ENCODE measurements at regions not wholly inside any gene's neighbourhood (a gene's known extent, or its start where the extent isn't known, plus 50 kb on each side); places are given as distances from the start of the nearest gene placed in this dataset.
"Not testable (repeated sequence)": the region's sequence is repeated elsewhere in the genome, so short reads cannot be mapped to it uniquely, and the experiment has no call there.

DNA sequence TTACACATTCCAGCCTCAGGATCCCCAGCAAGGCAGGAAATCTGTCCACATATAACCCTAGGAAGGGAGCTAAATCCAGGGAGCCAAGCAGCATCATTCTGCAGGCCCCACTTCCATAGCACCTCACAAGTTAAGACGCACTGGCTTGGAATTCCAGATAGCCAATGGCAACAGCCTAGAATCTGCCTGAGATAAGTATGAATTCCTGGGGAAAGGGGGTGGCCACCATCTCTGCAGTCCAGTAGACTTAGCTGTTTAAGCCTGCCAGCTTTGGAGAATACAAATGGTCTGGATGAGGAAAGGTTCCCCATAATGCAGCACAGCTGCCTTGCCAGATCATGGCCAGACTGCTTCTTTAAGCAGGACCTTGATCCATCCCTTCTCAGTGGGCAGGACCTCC, 179.4 kb upstream of the PRSS1 start:
- TF ChIP-seq, protein P1, sequence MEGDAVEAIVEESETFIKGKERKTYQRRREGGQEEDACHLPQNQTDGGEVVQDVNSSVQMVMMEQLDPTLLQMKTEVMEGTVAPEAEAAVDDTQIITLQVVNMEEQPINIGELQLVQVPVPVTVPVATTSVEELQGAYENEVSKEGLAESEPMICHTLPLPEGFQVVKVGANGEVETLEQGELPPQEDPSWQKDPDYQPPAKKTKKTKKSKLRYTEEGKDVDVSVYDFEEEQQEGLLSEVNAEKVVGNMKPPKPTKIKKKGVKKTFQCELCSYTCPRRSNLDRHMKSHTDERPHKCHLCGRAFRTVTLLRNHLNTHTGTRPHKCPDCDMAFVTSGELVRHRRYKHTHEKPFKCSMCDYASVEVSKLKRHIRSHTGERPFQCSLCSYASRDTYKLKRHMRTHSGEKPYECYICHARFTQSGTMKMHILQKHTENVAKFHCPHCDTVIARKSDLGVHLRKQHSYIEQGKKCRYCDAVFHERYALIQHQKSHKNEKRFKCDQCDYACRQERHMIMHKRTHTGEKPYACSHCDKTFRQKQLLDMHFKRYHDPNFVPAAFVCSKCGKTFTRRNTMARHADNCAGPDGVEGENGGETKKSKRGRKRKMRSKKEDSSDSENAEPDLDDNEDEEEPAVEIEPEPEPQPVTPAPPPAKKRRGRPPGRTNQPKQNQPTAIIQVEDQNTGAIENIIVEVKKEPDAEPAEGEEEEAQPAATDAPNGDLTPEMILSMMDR (IDR thresholded peaks at IDR 0.05): no peak
- Histone ChIP-seq H3K4me1 (no peaks in the 10 kb centered on the region), H3K9ac (ENCODE audit: low read depth in 2 of 2, low read length in 2 of 2) (no peak overlapping the region), H3K27me3 (no peaks in the 10 kb centered on the region), H3K36me3 (no peaks in the 10 kb centered on the region), H3K4me3 (no peak overlapping the region), H3K9me3 (no peaks in the 10 kb centered on the region), H3K27ac (no peak overlapping the region)
- DNase-seq: no peak
- intact Hi-C loops (cut with DNase I): no loop called here

DNA sequence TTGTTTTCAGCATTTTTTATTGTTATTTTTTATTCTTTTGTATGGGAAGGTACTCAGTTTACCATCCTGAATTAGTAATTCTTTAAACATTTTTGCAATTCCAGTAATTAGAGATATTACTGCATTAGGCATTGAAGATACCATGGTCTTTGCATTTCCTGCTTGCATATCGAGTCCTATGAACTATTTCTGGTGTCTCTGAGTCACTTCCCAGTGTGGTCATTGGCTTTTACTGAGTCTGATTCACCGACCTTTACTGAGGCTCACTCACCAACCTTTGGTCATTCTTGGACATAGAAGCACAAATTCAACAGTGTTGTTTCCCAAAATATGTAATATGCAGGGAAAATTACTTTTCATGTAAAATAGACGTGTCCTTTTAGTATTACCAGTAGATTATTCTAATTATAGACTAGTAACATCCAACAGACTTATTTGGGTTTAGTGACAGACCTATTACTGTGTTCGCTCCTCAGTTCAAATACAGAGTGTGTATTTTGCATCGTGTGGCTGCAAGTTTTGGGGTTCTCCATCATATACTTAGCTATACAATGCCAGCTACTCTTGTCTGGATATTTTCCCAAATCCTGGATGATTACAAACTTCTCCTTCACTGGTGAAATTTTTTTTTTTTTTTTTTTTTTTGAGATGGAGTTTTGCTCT, 180.7 kb upstream of the PRSS1 start:
- Histone ChIP-seq H3K27me3 (no peaks in the 10 kb centered on the region), H3K36me3 (no peaks in the 10 kb centered on the region), H3K27ac (no peak overlapping the region), H3K9ac (ENCODE audit: low read depth in 2 of 2, low read length in 2 of 2) (no peak overlapping the region), H3K9me3 (no peaks in the 10 kb centered on the region), H3K4me1 (no peaks in the 10 kb centered on the region), H3K4me3 (no peak overlapping the region)
- no peak for DNase-seq
- intact Hi-C loops (cut with DNase I): no loop called here
- TF ChIP-seq, protein P1 (IDR thresholded peaks at IDR 0.05): no peak

DNA sequence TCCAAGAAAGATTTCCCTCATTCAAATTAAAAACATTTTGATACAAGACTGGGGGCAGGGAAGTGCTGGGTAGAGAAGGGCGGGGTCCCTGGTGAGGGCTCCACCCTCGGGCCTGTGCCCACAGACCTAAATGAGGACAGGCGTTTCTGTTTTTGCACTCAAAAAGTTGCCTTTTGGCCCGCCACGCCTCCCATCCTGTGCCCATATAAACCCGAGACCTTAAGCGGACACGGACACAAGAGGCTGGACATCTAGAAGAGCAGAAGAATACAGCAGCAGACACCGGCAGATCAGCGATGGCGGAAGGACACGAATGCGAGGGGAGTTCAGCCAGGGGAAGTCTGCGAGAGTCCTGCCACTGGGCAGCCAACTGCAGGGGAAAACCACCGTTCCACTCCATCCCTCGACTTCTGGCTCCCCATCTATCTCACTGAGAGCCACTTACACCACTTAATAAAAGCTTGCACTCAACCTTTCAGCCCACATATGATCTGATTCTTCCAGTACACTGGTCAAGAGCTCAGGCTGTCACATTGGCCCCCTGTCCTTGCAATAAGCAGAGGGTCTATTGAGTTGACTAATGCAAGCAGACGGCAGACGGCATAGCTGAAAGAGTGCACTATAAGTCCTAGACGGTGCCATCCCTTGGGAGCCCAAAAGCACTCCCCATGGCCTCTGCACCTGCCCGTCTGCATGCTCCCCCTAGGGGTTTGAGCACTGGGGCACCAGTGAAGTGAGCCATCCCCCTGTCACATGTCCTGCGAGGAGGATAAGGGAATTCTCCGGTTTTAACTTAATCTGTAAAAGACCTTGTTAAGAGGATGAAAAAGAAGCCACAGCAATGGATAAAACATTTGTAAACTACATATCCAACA, 181.8 kb upstream of the PRSS1 start:
- Histone ChIP-seq H3K4me3 (no peak overlapping the region), H3K9ac (ENCODE audit: low read depth in 2 of 2, low read length in 2 of 2) (no peak overlapping the region), H3K9me3 (no peaks in the 10 kb centered on the region), H3K27ac (no peak overlapping the region), H3K36me3 (no peaks in the 10 kb centered on the region), H3K4me1 (no peaks in the 10 kb centered on the region), H3K27me3 (no peaks in the 10 kb centered on the region)
- DNase-seq: no peak
- intact Hi-C loops (cut with DNase I): no loop called here
- TF ChIP-seq, protein P1 (IDR thresholded peaks at IDR 0.05): no peak

DNA sequence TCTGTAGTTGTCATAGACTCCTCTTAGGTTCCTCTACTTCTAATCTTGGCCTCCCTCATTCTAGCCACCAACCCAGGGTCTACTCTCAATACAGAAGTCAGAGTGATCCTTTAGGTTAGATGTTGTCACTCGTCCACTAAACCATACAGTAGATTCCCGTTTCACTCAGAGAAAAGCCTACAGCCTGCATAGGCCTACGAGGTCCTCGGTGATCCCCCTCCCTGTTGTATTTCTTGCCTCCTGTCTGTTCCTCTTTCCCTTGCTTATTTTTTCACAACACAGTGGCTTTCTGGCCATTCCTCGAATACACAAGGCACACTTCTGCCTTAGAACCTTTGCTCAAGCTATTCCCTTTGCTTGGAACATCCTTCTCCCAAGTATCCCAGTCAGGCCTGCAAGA, 183.0 kb upstream of the PRSS1 start:
- no peak overlapping the region for H3K27ac ChIP-seq
- H3K27me3 ChIP-seq: no peaks in the 10 kb centered on the region
- no peak overlapping the region for H3K4me3 ChIP-seq
- no peaks in the 10 kb centered on the region for H3K9me3 ChIP-seq
- no peaks in the 10 kb centered on the region for H3K4me1 ChIP-seq
- no peak overlapping the region for H3K9ac ChIP-seq (ENCODE audit: low read depth in 2 of 2, low read length in 2 of 2)
- no peak for DNase-seq
- TF ChIP-seq, protein P1 (IDR thresholded peaks at IDR 0.05): no peak
- intact Hi-C loops (cut with DNase I): no loop called here
- H3K36me3 ChIP-seq: no peaks in the 10 kb centered on the region

DNA sequence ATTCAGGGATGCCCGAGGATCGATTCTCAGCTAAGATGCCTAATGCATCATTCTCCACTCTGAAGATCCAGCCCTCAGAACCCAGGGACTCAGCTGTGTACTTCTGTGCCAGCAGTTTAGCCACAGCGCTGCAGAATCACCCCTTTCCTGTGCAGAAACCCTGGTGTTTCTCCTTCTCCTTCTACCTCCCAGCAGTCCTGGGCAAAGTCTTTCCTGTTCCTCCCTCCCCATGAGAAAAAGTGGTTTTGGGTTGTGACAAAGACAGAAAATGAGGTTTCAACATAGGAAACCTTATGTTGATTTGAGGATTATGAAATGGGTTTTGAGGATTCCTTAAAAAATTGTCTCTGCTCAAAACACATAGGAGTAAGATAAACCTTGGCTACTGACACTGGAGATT, 185.1 kb upstream of the PRSS1 start:
- H3K4me1 ChIP-seq; H3K9ac ChIP-seq (ENCODE audit: low read depth in 2 of 2, low read length in 2 of 2); H3K4me3 ChIP-seq; intact Hi-C loops (cut with DNase I); H3K27me3 ChIP-seq; H3K9me3 ChIP-seq; H3K36me3 ChIP-seq; DNase-seq; H3K27ac ChIP-seq: not testable (repeated sequence)

DNA sequence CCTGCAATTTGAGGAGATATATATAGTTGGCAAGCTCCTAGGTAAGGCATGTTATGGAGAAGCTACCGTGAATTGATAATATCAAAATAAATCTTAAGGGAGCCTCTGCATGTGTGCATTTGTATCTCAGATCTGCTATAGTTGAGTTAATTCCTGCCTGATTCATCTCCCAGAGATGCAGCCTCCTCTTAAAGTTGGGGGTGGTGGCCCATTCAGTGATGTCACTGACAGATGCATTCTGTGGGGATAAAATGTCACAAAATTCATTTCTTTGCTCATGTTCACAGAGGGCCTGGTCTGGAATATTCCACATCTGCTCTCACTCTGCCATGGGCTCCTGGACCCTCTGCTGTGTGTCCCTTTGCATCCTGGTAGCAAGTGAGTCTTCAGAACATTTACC, 185.8 kb upstream of the PRSS1 start:
- Histone ChIP-seq H3K36me3 (no peaks in the 10 kb centered on the region), H3K4me3 (no peak overlapping the region), H3K9me3 (no peaks in the 10 kb centered on the region), H3K9ac (ENCODE audit: low read depth in 2 of 2, low read length in 2 of 2) (no peak overlapping the region), H3K4me1 (no peaks in the 10 kb centered on the region), H3K27me3 (no peaks in the 10 kb centered on the region), H3K27ac (no peak overlapping the region)
- intact Hi-C loops (cut with DNase I): no loop called here
- TF ChIP-seq, protein P1 (IDR thresholded peaks at IDR 0.05): no peak
- no peak for DNase-seq
